ENCODE measurements at regions not wholly inside any gene's neighbourhood (a gene's known extent, or its start where the extent isn't known, plus 50 kb on each side); places are given as distances from the start of the nearest gene placed in this dataset.

GRCh38 chr4:177117256-177117655, 192.4 kb upstream of the NEIL3 start:
- DNase-seq: no peak

GRCh38 chr4:177118596-177118995, 191.1 kb upstream of the NEIL3 start:
- DNase-seq: no peak

GRCh38 chr4:177119021-177119471, 190.6 kb upstream of the NEIL3 start:
- DNase-seq: no peak

- DNase-seq: no peak
Measured at GRCh38 chr4:177119691-177120090, 190.0 kb upstream of the NEIL3 start.

- no peak for DNase-seq
Measured at GRCh38 chr4:177123811-177124210, 185.9 kb upstream of the NEIL3 start.

GRCh38 chr4:177124349-177125064, 185.2 kb upstream of the NEIL3 start:
- DNase-seq: no peak

- DNase-seq: no peak
Measured at GRCh38 chr4:177125656-177126055, 184.0 kb upstream of the NEIL3 start.

GRCh38 chr4:177127658-177128057, 182.0 kb upstream of the NEIL3 start:
- no peak for DNase-seq

- no peak for DNase-seq
Measured at GRCh38 chr4:177128306-177128705, 181.4 kb upstream of the NEIL3 start.

- DNase-seq: no peak
Measured at GRCh38 chr4:177131736-177132135, 177.9 kb upstream of the NEIL3 start.

- no peak for DNase-seq
Measured at GRCh38 chr4:177147668-177148067, 162.0 kb upstream of the NEIL3 start.

- DNase-seq: no peak
Measured at GRCh38 chr4:177155454-177155853, 154.2 kb upstream of the NEIL3 start.

- DNase-seq: no peak
Measured at GRCh38 chr4:177159600-177159999, 150.1 kb upstream of the NEIL3 start.

GRCh38 chr4:177161781-177162180, 147.9 kb upstream of the NEIL3 start:
- DNase-seq: no peak

- no peak for DNase-seq
Measured at GRCh38 chr4:177163532-177163931, 146.1 kb upstream of the NEIL3 start.

GRCh38 chr4:177171588-177171987, 138.1 kb upstream of the NEIL3 start:
- no peak for DNase-seq

GRCh38 chr4:177175473-177175872, 134.2 kb upstream of the NEIL3 start:
- DNase-seq: no peak

GRCh38 chr4:177177541-177178081, 132.1 kb upstream of the NEIL3 start:
- DNase-seq: no peak

- DNase-seq: no peak
Measured at GRCh38 chr4:177178246-177178645, 131.4 kb upstream of the NEIL3 start.

GRCh38 chr4:177182166-177182565, 127.5 kb upstream of the NEIL3 start:
- no peak for DNase-seq

- DNase-seq: no peak
Measured at GRCh38 chr4:177182728-177183127, 126.9 kb upstream of the NEIL3 start.

GRCh38 chr4:177185151-177185550, 124.5 kb upstream of the NEIL3 start:
- DNase-seq: no peak

GRCh38 chr4:177185579-177185978, 124.1 kb upstream of the NEIL3 start:
- no peak for DNase-seq

- no peak for DNase-seq
Measured at GRCh38 chr4:177187371-177187770, 122.3 kb upstream of the NEIL3 start.

- DNase-seq: no peak
Measured at GRCh38 chr4:177190995-177191580, 118.6 kb upstream of the NEIL3 start.

All from NCI-H510A (cell line).